Endothelial cell of umbilical vein (primary cell): ENCODE measurements at regions not wholly inside any gene's neighbourhood (a gene's known extent, or its start where the extent isn't known, plus 50 kb on each side); places are given as distances from the start of the nearest gene placed in this dataset.

Experiments used
- CTCF ChIP-seq, 2 donors: IDR thresholded peaks; 1 replicate in 1 of 2; 2 replicates in 1 of 2; pipeline ENCODE4 v1.5.1; 2011; ENCODE audit warnings: low read length in 2 of 2, mild to moderate bottlenecking in 2 of 2, moderate library complexity in 2 of 2, control low read depth in 1 of 2, inconsistent platforms in 1 of 2, low read depth in 1 of 2; ENCODE audit not compliant: insufficient read depth in 1 of 2; ENCODE audit errors: extremely low read depth in 1 of 2
- EZH2 ChIP-seq: IDR thresholded peaks from 2 replicates; pipeline ENCODE4 v1.6.1; 2012; ENCODE audit warnings: borderline replicate concordance, low read depth, mild to moderate bottlenecking, moderate library complexity, low read length, inconsistent platforms; ENCODE audit not compliant: severe bottlenecking
- POLR2A ChIP-seq: IDR thresholded peaks from 2 replicates; pipeline ENCODE4 v1.6.1; 2012; ENCODE audit warnings: low read depth, mild to moderate bottlenecking, control low read depth, low read length

- TF ChIP-seq EZH2 (no peak), CTCF (IDR thresholded peaks at IDR 0.05; ENCODE audit: extremely low read depth in 1 of 2, insufficient read depth in 1 of 2, low read depth in 1 of 2, low read length in 2 of 2) (no peak), POLR2A (no peak)
These were observed 154.0 kb upstream of the CITED2 start for GRCh38 chr6:139528471-139528870.
